ENCODE measurements at regions not wholly inside any gene's neighbourhood (a gene's known extent, or its start where the extent isn't known, plus 50 kb on each side); places are given as distances from the start of the nearest gene placed in this dataset.

- Histone ChIP-seq H3K36me3 (ENCODE audit: control insufficient read depth, insufficient read depth, low read length) (no peaks in the 10 kb centered on the region), H3K27me3 (ENCODE audit: control insufficient read depth, insufficient read depth, low read length) (no peaks in the 10 kb centered on the region), H3K4me3 (ENCODE audit: low read depth, low read length) (no peak overlapping the region)
- TF ChIP-seq, protein P1, sequence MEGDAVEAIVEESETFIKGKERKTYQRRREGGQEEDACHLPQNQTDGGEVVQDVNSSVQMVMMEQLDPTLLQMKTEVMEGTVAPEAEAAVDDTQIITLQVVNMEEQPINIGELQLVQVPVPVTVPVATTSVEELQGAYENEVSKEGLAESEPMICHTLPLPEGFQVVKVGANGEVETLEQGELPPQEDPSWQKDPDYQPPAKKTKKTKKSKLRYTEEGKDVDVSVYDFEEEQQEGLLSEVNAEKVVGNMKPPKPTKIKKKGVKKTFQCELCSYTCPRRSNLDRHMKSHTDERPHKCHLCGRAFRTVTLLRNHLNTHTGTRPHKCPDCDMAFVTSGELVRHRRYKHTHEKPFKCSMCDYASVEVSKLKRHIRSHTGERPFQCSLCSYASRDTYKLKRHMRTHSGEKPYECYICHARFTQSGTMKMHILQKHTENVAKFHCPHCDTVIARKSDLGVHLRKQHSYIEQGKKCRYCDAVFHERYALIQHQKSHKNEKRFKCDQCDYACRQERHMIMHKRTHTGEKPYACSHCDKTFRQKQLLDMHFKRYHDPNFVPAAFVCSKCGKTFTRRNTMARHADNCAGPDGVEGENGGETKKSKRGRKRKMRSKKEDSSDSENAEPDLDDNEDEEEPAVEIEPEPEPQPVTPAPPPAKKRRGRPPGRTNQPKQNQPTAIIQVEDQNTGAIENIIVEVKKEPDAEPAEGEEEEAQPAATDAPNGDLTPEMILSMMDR (IDR thresholded peaks at IDR 0.05; ENCODE audit: insufficient read depth, low read length, severe bottlenecking): no peak
- FAIRE-seq (no peak), DNase-seq (ENCODE audit: low read depth) (no peak)
Measured at GRCh38 chr12:93065896-93066295, 136.8 kb upstream of the EEA1 start.

GRCh38 chr12:93072340-93072739 is 143.2 kb upstream of the EEA1 start:
- Histone ChIP-seq H3K4me3 (ENCODE audit: low read depth, low read length) (no peak overlapping the region), H3K27me3 (ENCODE audit: control insufficient read depth, insufficient read depth, low read length) (no peaks in the 10 kb centered on the region), H3K36me3 (ENCODE audit: control insufficient read depth, insufficient read depth, low read length) (no peaks in the 10 kb centered on the region)
- DNase-seq (ENCODE audit: low read depth) (no peak), FAIRE-seq (no peak)
- TF ChIP-seq, protein P1 (IDR thresholded peaks at IDR 0.05; ENCODE audit: insufficient read depth, low read length, severe bottlenecking): no peak

DNA sequence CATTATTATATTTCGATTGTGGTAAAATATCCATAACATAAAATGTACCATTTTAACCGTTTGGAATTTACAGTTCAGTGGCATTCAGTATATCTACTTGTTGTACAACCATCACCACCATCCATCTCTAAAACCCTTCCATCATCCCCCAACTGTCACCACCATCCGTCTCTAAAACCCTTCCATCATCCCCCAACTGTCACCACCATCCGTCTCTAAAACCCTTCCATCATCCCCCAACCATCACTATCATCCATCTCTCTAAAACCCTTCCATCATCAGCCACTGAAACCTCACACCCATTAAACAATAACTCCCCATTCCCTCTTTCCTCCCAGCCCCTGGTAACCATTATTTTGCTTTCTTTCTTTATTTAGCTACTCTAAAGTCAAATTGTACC is 144.2 kb upstream of the EEA1 start:
- TF ChIP-seq, protein P1 (IDR thresholded peaks at IDR 0.05; ENCODE audit: insufficient read depth, low read length, severe bottlenecking): no peak
- no peak for FAIRE-seq
- H3K36me3 ChIP-seq (ENCODE audit: control insufficient read depth, insufficient read depth, low read length): no peaks in the 10 kb centered on the region
- DNase-seq (ENCODE audit: low read depth): no peak
- H3K27me3 ChIP-seq (ENCODE audit: control insufficient read depth, insufficient read depth, low read length): no peaks in the 10 kb centered on the region
- no peak overlapping the region for H3K4me3 ChIP-seq (ENCODE audit: low read depth, low read length)

- no peak for DNase-seq (ENCODE audit: low read depth)
- Histone ChIP-seq H3K36me3 (ENCODE audit: control insufficient read depth, insufficient read depth, low read length) (no peaks in the 10 kb centered on the region), H3K27me3 (ENCODE audit: control insufficient read depth, insufficient read depth, low read length) (no peaks in the 10 kb centered on the region), H3K4me3 (ENCODE audit: low read depth, low read length) (no peak overlapping the region)
- FAIRE-seq: no peak
- TF ChIP-seq, protein P1 (IDR thresholded peaks at IDR 0.05; ENCODE audit: insufficient read depth, low read length, severe bottlenecking): no peak
Measured at GRCh38 chr12:93078059-93078458, 149.0 kb upstream of the EEA1 start.

- TF ChIP-seq, protein P1 (IDR thresholded peaks at IDR 0.05; ENCODE audit: insufficient read depth, low read length, severe bottlenecking): no peak
- FAIRE-seq: no peak
- H3K27me3 ChIP-seq (ENCODE audit: control insufficient read depth, insufficient read depth, low read length): no peaks in the 10 kb centered on the region
Measured at GRCh38 chr12:93078577-93078976, 149.5 kb upstream of the EEA1 start.

DNA sequence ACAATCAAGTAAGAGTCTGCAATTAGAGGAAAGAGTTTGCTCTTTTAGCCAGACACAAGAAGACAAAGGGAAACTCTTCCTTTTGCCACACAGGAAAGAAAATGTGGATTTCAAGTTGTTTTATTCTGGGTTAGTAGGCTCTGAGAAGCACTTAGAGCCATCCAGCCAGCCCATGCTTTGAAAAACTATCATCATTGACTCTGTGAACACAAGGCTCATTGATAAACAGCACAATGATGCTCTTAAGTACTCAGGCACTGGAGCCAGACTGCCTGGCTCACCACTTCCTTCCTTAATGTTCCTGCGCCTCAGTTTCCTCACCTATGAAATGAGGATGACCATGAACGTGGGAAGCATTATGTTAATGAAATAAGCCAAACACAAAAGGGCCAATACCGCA is 150.2 kb upstream of the EEA1 start:
- TF ChIP-seq, protein P1 (IDR thresholded peaks at IDR 0.05; ENCODE audit: insufficient read depth, low read length, severe bottlenecking): no peak
- FAIRE-seq: no peak
- DNase-seq (ENCODE audit: low read depth): no peak
- Histone ChIP-seq H3K36me3 (ENCODE audit: control insufficient read depth, insufficient read depth, low read length) (no peaks in the 10 kb centered on the region), H3K4me3 (ENCODE audit: low read depth, low read length) (no peak overlapping the region), H3K27me3 (ENCODE audit: control insufficient read depth, insufficient read depth, low read length) (no peaks in the 10 kb centered on the region)

More at GRCh38 chr12:93078577-93078976, 149.5 kb upstream of the EEA1 start:
- no peak for DNase-seq (ENCODE audit: low read depth)
- H3K36me3 ChIP-seq (ENCODE audit: control insufficient read depth, insufficient read depth, low read length): no peaks in the 10 kb centered on the region
- H3K4me3 ChIP-seq (ENCODE audit: low read depth, low read length): no peak overlapping the region
